GM21717 (cell line): ENCODE measurements at regions not wholly inside any gene's neighbourhood (a gene's known extent, or its start where the extent isn't known, plus 50 kb on each side); places are given as distances from the start of the nearest gene placed in this dataset.
A peak's percentile ranks its signal among the peaks of the same experiment; 100 is the strongest.

ENCODE experiments used
- ATAC-seq: cut with Tn5 transposase; IDR thresholded peaks from one replicate; pipeline ENCODE4 v1.9.1; 2021; ENCODE audit warnings: mild to moderate bottlenecking, moderate library complexity; ENCODE audit not compliant: unreplicated experiment

DNA sequence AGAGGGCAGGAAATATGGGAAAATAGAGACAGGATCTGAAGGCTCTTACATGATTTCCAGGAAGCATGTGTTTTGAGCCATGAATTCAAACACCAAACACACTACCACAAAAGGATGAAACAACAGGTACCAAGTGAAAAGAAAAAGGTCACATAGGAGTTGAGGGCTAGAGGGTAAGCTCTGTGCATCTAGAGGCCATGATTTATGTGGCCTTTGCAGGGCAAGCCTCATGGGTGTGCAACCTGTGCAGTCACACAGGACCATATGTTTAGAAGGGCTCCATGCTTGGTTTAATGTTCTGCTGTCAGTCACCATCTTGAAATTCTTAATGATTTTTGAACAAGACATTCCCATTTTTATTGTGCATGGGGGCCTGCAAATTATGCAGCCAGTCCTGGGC is 134.5 kb upstream of the CCDC68 start:
- no peak for ATAC-seq

DNA sequence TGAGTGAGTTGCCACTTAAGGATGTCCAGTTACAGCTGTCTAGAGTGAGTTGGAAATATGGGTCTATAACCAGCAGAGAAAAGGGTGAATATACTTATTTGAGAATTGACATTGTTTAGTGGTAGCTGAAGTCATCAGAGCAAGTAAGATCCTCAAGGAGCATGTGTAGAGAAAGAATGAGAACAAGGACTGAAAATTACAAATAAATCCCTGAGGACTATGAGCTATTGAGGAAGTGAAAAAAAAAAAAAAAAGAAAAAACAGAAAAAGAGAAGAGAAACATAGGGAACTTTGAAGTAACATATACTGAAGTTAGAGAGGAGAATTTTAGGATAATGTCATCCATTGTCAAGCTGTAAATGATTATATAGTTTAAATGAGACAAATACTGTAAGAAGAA is 134.0 kb upstream of the CCDC68 start:
- no peak for ATAC-seq

- no peak for ATAC-seq
These were observed 132.9 kb upstream of the CCDC68 start for GRCh38 chr18:55092166-55092565.

DNA sequence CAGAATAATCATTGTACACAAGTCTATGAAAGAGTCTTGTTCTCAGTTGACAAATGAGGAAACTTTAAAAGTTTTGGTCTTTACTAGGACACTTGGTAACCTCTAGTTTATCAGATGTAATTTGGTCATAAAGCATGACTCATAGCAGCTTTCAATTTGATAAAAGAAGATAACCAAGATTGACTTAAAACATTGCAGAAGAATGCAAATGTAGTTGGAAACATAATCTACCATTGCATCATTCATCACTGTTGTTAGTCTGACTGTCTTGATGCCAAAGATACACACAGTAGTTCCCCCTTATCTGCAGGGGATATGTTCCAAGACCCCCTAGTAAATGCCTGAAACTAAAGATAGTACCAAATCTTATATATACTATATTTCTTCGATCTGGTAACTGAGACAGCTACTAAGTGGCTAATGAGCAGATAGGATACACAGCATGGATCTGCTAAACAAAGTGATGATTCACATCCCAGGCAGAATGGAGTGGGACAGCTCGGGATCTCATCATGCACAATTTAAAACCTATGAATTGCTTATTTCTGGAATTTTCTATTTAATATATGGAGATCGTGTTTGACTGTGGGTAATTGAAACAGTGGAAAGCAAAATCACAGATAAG is 131.4 kb upstream of the CCDC68 start:
- ATAC-seq, result no peak

DNA sequence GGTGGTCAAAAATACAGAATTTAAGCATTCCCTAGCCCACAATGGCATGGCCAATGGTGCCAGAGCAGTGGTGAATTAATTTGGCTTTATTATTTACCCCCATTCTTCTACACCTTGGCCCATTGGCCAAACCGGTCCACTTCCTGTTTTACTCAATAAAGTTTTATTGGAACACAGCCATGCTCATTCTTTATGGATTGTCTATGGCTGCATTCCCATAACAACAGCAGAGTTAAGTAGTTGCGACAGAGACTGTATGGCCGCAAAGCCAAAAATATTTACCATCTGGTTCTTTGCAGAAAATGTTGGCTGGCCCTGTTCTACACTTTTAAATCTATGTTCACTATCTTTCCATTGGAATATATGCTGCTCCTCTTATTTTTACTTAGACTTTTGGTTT is 130.3 kb upstream of the CCDC68 start:
- no peak for ATAC-seq

GRCh38 chr18:55088561-55088960 is 129.3 kb upstream of the CCDC68 start:
- no peak for ATAC-seq

DNA sequence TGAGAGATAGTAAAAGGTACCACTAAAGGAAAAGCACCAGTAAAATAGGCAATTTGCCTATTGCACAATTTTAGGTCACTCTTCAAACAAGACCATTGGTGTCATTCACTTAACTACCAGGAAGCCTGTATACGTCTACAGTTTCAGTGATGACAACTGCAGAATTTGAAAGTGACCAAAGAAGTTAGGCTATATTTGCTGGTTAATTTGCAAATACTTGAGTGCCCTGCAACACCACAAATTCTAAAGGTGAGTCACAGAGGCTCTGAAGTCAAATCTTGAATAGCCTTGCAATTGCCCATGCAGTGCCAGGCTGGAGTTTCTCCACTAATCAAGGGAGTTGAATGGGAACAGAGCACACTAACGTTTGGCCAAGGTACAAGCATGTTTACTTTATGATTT is 128.7 kb upstream of the CCDC68 start:
- peak; percentile 69 for ATAC-seq

DNA sequence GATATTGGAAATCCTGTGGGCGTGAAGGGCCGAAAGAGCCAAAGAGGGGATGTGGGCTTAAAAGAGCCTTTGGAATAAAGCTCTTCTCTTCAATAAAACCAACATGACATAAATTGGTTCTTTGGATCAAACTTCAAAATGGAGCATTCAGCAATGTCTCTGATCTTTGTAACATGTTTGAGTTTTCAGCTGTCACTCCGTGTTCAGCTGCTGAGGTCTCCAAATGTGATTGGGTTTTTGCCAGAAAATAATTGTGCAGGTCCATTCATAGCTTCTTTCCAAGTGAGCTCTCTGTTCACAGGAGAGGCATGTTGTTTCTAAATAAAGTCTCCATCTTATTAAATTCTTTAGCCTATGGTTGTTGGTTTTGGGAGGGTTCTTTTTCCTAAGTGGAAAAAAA is 127.6 kb upstream of the CCDC68 start:
- no peak for ATAC-seq

GRCh38 chr18:55085557-55086285 is 126.5 kb upstream of the CCDC68 start:
- no peak for ATAC-seq

DNA sequence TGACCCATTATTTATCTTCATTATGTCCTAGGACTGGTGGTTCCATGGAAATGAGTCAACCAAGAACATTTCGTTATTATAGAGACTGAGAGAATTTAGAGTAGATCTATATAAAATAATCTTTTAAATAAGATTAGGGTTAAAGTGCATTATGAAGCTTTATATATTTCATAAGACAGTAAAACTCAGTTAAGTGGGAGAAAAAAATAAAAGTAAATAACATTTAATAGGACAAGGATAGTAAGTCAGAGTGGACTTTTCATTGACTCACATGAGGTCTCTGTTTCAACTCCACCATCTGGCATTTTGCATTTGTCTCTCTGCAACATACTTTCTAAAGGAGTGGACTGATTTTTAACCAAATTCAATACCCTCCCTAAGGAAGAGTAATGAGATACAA is 125.3 kb upstream of the CCDC68 start:
- no peak for ATAC-seq

GRCh38 chr18:55083461-55083860 is 124.2 kb upstream of the CCDC68 start:
- ATAC-seq, result no peak

DNA sequence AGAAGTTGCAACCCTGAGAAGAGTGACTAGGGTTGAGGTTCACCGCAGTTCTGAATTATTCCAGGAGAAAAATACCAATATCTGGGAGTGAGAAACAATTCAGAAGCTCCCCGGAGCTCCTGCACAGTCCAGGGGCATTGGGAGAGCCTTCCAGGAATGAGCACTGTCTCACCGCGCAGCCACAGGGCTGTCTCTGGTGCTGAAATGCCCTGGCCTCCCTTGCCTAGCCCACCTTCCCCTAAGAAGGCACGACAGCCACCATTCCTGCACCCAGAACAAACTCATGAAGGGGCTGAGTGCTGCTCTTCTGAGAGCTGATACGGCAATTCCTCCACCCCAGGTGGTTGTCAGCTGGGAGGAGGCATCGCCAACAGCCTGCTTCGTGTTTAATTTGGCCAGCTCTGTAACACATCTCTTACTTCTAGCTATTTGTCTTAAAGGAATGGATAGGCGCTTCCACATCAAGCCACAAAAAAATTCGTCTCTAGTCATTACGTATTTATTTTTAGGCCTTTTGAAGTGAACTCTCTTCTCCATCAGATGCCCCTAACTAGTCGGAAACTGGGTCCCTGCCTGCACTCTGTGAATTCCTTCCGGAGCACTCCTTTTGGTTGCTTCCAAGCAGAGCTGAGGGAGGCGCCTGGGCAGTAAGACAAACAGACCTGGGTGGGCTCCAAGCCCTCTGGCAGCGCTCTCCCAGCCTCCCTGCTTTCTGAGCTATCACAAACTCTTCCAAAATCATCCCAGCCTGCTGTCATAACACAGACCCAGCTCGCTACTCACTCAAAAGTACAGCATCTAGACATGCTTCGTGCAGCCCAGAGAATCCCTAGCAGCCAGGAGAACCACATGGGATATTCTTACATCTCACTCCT is 120.5 kb upstream of the CCDC68 start:
- ATAC-seq, result no peak

- no peak for ATAC-seq
These were observed 119.8 kb upstream of the CCDC68 start for GRCh38 chr18:55079067-55079466.

- no peak for ATAC-seq
These were observed 119.2 kb upstream of the CCDC68 start for GRCh38 chr18:55078303-55078932.

GRCh38 chr18:55076643-55077218 is 117.5 kb upstream of the CCDC68 start:
- no peak for ATAC-seq

- no peak for ATAC-seq
These were observed 114.6 kb upstream of the CCDC68 start for GRCh38 chr18:55073834-55074233.

DNA sequence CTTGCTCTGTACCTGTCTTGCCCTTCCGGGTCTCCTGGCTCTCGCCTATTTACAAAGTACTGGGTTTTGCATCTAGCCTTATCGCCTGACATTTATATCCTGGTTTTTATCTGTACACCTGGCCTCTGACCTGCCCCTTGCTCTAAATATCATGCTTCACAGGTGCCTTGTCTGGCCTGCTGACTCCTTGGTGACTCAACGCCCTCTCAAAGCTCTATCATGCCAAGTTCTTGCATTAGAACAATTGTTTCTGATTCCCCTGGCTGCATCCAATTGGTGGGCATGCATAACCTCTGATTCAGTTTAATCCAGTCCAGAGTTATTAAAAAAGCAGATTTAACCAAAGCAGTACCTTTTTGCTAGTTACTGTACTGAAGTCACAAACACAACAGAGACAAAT is 113.9 kb upstream of the CCDC68 start:
- ATAC-seq, result no peak

- no peak for ATAC-seq
These were observed 113.4 kb upstream of the CCDC68 start for GRCh38 chr18:55072698-55073097.

- ATAC-seq, result no peak
These were observed 112.9 kb upstream of the CCDC68 start for GRCh38 chr18:55072181-55072580.

GRCh38 chr18:55069497-55069896 is 110.2 kb upstream of the CCDC68 start:
- peak; percentile 72 for ATAC-seq

DNA sequence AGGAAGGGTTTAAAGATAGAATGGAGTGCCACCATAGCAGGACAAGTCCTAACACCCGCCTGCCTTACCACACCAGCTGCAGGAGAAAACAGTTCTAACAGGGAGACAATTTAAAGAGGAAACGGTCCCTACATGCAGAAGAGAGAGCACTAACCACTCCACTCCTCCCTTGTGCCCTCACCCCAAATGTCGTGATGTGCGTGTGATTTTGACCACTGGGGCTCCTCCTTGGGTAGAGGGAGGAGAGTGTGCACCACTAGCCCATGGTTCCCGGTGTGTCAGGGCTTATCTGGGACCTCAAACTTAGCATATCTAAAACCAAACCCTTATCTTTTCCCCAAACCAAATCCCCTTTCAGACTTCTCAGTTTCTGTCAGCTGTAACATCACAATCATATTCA is 105.5 kb upstream of the CCDC68 start:
- peak; percentile 76 for ATAC-seq
